GM12873 (cell line): ENCODE measurements at regions not wholly inside any gene's neighbourhood (a gene's known extent, or its start where the extent isn't known, plus 50 kb on each side); places are given as distances from the start of the nearest gene placed in this dataset.

ENCODE experiments used
- CTCF ChIP-seq: IDR thresholded peaks from 2 replicates; pipeline ENCODE4 v1.5.1; 2012; ENCODE audit warnings: low read depth, mild to moderate bottlenecking, moderate library complexity, low read length, control low read depth; ENCODE audit not compliant: insufficient read depth; ENCODE audit errors: missing control alignments

GRCh38 chr4:108327642-108328382 is 159.1 kb upstream of the LEF1 start:
- TF ChIP-seq CTCF, result no peak

GRCh38 chr4:108325561-108325960 is 156.8 kb upstream of the LEF1 start:
- no peak for TF ChIP-seq CTCF

GRCh38 chr4:108324450-108324849 is 155.7 kb upstream of the LEF1 start:
- no peak for TF ChIP-seq CTCF

- no peak for TF ChIP-seq CTCF
These were observed 153.8 kb upstream of the LEF1 start for GRCh38 chr4:108322497-108322896.

GRCh38 chr4:108320061-108320460 is 151.3 kb upstream of the LEF1 start:
- no peak for TF ChIP-seq CTCF

- no peak for TF ChIP-seq CTCF
These were observed 148.6 kb upstream of the LEF1 start for GRCh38 chr4:108317377-108317776.

GRCh38 chr4:108315694-108316093 is 147.0 kb upstream of the LEF1 start:
- no peak for TF ChIP-seq CTCF
